ENCODE measurements at regions not wholly inside any gene's neighbourhood (a gene's known extent, or its start where the extent isn't known, plus 50 kb on each side); places are given as distances from the start of the nearest gene placed in this dataset.

DNA sequence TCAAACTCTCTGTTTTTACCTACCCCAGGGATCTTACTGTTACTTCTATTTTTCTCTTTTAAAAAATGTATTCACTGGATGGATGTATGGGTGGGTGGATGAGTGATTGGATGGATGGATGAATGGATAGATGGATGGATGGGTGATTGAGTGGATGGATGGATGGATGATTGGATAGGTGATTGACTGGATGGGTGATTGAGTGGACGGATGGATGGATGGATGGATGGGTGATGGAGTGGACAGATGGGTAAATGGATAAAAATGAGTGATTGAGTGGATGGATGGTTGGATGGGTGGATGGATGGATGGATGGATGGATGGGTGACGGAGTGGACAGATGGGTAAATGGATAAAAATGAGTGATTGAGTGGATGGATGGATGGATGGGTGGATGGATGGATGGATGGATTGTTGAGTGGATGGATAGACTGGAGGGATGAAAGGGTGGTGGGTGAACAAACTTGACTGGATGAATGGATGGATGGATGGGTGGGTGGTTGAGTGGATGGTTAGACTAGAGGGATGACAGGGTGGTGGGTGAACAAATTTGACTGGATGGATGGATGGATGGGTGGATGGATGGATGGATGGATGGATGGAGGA is 118.0 kb upstream of the ZBTB40 start:
- TF ChIP-seq, protein P1, sequence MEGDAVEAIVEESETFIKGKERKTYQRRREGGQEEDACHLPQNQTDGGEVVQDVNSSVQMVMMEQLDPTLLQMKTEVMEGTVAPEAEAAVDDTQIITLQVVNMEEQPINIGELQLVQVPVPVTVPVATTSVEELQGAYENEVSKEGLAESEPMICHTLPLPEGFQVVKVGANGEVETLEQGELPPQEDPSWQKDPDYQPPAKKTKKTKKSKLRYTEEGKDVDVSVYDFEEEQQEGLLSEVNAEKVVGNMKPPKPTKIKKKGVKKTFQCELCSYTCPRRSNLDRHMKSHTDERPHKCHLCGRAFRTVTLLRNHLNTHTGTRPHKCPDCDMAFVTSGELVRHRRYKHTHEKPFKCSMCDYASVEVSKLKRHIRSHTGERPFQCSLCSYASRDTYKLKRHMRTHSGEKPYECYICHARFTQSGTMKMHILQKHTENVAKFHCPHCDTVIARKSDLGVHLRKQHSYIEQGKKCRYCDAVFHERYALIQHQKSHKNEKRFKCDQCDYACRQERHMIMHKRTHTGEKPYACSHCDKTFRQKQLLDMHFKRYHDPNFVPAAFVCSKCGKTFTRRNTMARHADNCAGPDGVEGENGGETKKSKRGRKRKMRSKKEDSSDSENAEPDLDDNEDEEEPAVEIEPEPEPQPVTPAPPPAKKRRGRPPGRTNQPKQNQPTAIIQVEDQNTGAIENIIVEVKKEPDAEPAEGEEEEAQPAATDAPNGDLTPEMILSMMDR (IDR thresholded peaks at IDR 0.05): no peak
- TF ChIP-seq EZH2 (IDR thresholded peaks at IDR 0.05; ENCODE audit: borderline replicate concordance, insufficient read depth, low read depth, low read length, poor library complexity, severe bottlenecking): no peak
